ENCODE measurements at regions not wholly inside any gene's neighbourhood (a gene's known extent, or its start where the extent isn't known, plus 50 kb on each side); places are given as distances from the start of the nearest gene placed in this dataset.

DNA sequence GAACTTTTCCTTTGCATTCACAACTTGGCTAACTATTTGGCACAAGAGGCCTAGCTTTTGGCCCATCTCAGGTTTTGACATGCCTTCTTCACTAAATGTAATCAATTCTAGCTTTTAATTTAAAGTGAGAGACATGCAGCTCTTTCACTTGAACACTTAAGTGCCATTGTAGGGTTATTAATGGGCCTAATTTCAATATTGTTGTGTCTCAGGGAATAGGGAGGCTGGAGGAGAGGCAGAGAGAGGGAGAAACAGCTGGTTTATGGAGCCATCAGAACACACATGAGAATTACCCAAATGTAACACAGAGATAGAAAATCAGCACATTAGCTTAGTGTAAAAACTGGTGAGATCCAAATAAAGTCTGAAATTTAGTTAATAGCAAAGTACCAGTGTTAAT, 157.4 kb downstream of the RPAP3 start:
- no peaks in the 10 kb centered on the region for H3K4me1 ChIP-seq (ENCODE audit: control insufficient read depth, insufficient read depth, low read length)
- no peaks in the 10 kb centered on the region for H3K36me3 ChIP-seq (ENCODE audit: control insufficient read depth in 2 of 2, insufficient read depth in 1 of 2, low read length in 2 of 2)
- no peak overlapping the region for H3K27ac ChIP-seq (ENCODE audit: extremely low read depth, low read depth, low read length)
- TF ChIP-seq GLI2 (tag by site-specific recombination; IDR thresholded peaks at IDR 0.05; ENCODE audit: borderline replicate concordance, low read depth): no peak
- no peak for TF ChIP-seq SCRT1 (tag by site-specific recombination; IDR thresholded peaks at IDR 0.05; ENCODE audit: borderline replicate concordance)
- no peak for TF ChIP-seq ZNF184 (tag by site-specific recombination; IDR thresholded peaks at IDR 0.05)
- no peak for TF ChIP-seq ZNF121 (tag by site-specific recombination; IDR thresholded peaks at IDR 0.05)
- TF ChIP-seq BCL11A (tag by site-specific recombination; IDR thresholded peaks at IDR 0.05; ENCODE audit: low read depth): no peak
- no peak for TF ChIP-seq ZNF654 (tag by site-specific recombination; IDR thresholded peaks at IDR 0.05; ENCODE audit: low read depth)
- TF ChIP-seq ZNF302 (tag by site-specific recombination; IDR thresholded peaks at IDR 0.05; ENCODE audit: low read depth): no peak
- no peak for TF ChIP-seq ZNF175 (tag by site-specific recombination; IDR thresholded peaks at IDR 0.05)
- TF ChIP-seq ZNF830 (tag by site-specific recombination; IDR thresholded peaks at IDR 0.05; ENCODE audit: low read depth): no peak
- TF ChIP-seq, protein P1, sequence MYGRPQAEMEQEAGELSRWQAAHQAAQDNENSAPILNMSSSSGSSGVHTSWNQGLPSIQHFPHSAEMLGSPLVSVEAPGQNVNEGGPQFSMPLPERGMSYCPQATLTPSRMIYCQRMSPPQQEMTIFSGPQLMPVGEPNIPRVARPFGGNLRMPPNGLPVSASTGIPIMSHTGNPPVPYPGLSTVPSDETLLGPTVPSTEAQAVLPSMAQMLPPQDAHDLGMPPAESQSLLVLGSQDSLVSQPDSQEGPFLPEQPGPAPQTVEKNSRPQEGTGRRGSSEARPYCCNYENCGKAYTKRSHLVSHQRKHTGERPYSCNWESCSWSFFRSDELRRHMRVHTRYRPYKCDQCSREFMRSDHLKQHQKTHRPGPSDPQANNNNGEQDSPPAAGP (tag by site-specific recombination; IDR thresholded peaks at IDR 0.05): no peak
- ChIA-PET CTCF (interaction anchor here (0.5 to 1.3 kb wide), 3 partner anchors 103 to 139 kb away, joined by 3 to 6 read pairs (median 3); no protein-coding TSS in a partner anchor), POLR2A (no interaction called here)
- no peaks in the 10 kb centered on the region for H3K9me3 ChIP-seq (ENCODE audit: control insufficient read depth, insufficient read depth, low read depth, low read length)
- H3K4me3 ChIP-seq (ENCODE audit: low read depth, low read length): no peak overlapping the region

DNA sequence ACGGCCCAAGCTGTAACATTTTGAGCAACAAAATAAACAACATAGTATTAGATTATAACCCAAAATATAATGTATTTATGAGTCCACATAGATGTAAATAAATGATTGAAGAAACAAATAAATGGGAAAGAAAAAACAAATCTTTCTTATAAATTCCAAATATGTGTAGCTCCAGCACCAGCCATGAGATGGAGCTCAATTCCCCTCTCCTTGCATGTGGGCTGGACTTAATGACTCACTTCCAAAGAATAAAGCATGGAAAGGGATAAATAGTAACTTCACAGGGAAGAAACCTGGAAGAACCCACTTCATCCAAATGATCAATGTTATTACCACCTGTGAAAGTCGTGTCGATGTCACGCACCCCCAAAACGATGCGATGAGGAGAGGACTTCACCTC, 158.8 kb downstream of the RPAP3 start:
- H3K36me3 ChIP-seq (ENCODE audit: control insufficient read depth in 2 of 2, insufficient read depth in 1 of 2, low read length in 2 of 2): no peaks in the 10 kb centered on the region
- no peaks in the 10 kb centered on the region for H3K9me3 ChIP-seq (ENCODE audit: control insufficient read depth, insufficient read depth, low read depth, low read length)
- ChIA-PET POLR2A (no interaction called here), CTCF (interaction anchor here (0.5 to 1.4 kb wide), 8 partner anchors 64 to 1629 kb away, joined by 3 to 7 read pairs (median 4); no protein-coding TSS in a partner anchor)
- no peak overlapping the region for H3K4me3 ChIP-seq (ENCODE audit: low read depth, low read length)
- TF ChIP-seq, protein P2, sequence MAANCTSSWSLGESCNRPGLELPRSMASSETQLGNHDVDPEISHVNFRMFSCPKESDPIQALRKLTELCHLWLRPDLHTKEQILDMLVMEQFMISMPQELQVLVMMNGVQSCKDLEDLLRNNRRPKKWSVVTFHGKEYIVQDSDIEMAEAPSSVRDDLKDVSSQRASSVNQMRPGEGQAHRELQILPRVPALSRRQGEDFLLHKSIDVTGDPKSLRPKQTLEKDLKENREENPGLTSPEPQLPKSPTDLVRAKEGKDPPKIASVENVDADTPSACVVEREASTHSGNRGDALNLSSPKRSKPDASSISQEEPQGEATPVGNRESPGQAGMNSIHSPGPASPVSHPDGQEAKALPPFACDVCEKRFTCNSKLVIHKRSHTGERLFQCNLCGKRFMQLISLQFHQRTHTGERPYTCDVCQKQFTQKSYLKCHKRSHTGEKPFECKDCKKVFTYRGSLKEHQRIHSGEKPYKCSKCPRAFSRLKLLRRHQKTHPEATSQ (tag by site-specific recombination; IDR thresholded peaks at IDR 0.05): no peak
- TF ChIP-seq ZNF777 (tag by site-specific recombination; IDR thresholded peaks at IDR 0.05; ENCODE audit: borderline replicate concordance) (no peak), ZNF2 (tag by site-specific recombination; IDR thresholded peaks at IDR 0.05) (no peak), ZNF654 (tag by site-specific recombination; IDR thresholded peaks at IDR 0.05; ENCODE audit: low read depth) (peak; percentile 34; the same call in 1 of the 2 replicates), YY1 (tag by site-specific recombination; IDR thresholded peaks at IDR 0.05) (no peak), ZNF658 (tag by site-specific recombination; IDR thresholded peaks at IDR 0.05) (no peak), ZBTB17 (tag by site-specific recombination; IDR thresholded peaks at IDR 0.05) (no peak)
- TF ChIP-seq, protein P3, sequence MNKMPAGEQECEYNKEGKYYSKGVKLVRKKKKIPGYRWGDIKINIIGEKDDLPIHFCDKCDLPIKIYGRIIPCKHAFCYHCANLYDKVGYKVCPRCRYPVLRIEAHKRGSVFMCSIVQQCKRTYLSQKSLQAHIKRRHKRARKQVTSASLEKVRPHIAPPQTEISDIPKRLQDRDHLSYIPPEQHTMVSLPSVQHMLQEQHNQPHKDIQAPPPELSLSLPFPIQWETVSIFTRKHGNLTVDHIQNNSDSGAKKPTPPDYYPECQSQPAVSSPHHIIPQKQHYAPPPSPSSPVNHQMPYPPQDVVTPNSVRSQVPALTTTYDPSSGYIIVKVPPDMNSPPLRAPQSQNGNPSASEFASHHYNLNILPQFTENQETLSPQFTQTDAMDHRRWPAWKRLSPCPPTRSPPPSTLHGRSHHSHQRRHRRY (tag by site-specific recombination; IDR thresholded peaks at IDR 0.05): no peak
- no peaks in the 10 kb centered on the region for H3K4me1 ChIP-seq (ENCODE audit: control insufficient read depth, insufficient read depth, low read length)
- no peak overlapping the region for H3K27ac ChIP-seq (ENCODE audit: extremely low read depth, low read depth, low read length)

DNA sequence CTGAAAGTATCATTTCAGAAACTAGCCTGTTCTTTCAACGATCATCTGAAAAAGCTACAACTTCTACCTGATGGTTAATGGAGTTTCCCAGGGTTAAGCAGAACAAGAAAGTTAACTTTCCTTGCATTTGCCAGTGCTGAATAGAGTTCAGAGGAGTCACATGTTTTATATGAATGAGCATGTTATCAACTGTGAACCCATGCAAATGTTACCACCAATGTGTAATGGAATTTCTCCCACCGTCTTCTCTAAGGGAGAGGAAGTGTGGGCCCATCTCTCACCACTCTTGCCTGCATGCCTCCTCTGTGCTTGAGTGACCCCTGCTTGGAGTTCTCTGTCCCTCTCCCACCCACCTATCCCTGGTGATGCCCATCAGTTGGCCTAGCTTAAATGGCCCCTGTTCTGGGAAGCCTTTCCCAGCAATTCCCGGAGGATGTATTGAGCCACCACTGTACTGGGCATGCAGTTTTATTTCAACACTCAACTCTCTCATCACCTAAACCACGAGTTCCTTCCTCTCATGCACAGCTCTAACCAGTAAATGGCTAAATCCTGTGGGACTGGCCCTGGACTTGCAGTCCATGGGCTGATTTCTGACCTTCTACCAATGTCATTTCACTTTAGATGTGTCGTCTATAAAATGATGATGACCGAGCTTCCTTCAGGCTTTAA, 159.8 kb downstream of the RPAP3 start:
- Histone ChIP-seq H3K4me1 (ENCODE audit: control insufficient read depth, insufficient read depth, low read length) (no peaks in the 10 kb centered on the region), H3K9me3 (ENCODE audit: control insufficient read depth, insufficient read depth, low read depth, low read length) (no peaks in the 10 kb centered on the region), H3K27ac (ENCODE audit: extremely low read depth, low read depth, low read length) (no peak overlapping the region), H3K36me3 (ENCODE audit: control insufficient read depth in 2 of 2, insufficient read depth in 1 of 2, low read length in 2 of 2) (no peaks in the 10 kb centered on the region), H3K4me3 (ENCODE audit: low read depth, low read length) (no peak overlapping the region)
- CTCF ChIA-PET: interaction anchor here (0.6 to 1.4 kb wide), 6 partner anchors 10 to 220 kb away, joined by 3 to 7 read pairs (median 4); no protein-coding TSS in a partner anchor
- POLR2A ChIA-PET: no interaction called here
- TF ChIP-seq BCL11B (tag by site-specific recombination; IDR thresholded peaks at IDR 0.05; ENCODE audit: low read depth) (no peak), ZNF223 (tag by site-specific recombination; IDR thresholded peaks at IDR 0.05) (no peak), ZSCAN23 (tag by site-specific recombination; IDR thresholded peaks at IDR 0.05) (no peak), ZSCAN30 (tag by site-specific recombination; IDR thresholded peaks at IDR 0.05) (no peak), ZNF791 (tag by site-specific recombination; IDR thresholded peaks at IDR 0.05) (no peak), SP2 (tag by site-specific recombination; IDR thresholded peaks at IDR 0.05) (no peak), ZNF660 (tag by site-specific recombination; IDR thresholded peaks at IDR 0.05) (no peak), ZNF140 (tag by site-specific recombination; IDR thresholded peaks at IDR 0.05) (no peak), MZF1 (tag by site-specific recombination; IDR thresholded peaks at IDR 0.05; ENCODE audit: borderline replicate concordance) (no peak), ZNF10 (tag by site-specific recombination; IDR thresholded peaks at IDR 0.05) (no peak)
- TF ChIP-seq, protein P4, sequence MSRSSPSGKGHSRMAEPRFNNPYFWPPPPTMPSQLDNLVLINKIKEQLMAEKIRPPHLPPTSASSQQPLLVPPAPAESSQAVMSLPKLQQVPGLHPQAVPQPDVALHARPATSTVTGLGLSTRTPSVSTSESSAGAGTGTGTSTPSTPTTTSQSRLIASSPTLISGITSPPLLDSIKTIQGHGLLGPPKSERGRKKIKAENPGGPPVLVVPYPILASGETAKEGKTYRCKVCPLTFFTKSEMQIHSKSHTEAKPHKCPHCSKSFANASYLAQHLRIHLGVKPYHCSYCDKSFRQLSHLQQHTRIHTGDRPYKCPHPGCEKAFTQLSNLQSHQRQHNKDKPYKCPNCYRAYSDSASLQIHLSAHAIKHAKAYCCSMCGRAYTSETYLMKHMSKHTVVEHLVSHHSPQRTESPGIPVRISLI (tag by site-specific recombination; IDR thresholded peaks at IDR 0.05): no peak
